Stimulated activated effector memory CD8-positive, alpha-beta T cell treated with anti-CD3 and anti-CD28 coated beads, Interleukin-12 subunit alpha, Interleukin-12 subunit beta, amount 100 ng/mL, for 72 hours (primary cell): ENCODE measurements at regions not wholly inside any gene's neighbourhood (a gene's known extent, or its start where the extent isn't known, plus 50 kb on each side); places are given as distances from the start of the nearest gene placed in this dataset.
"Not testable (repeated sequence)": the region's sequence is repeated elsewhere in the genome, so short reads cannot be mapped to it uniquely, and the experiment has no call there.

ENCODE experiments used
- ATAC-seq: fragments of 150-1000 bp; cut with Tn5 transposase; 2 replicates; pipeline ENCODE4 v1.10.0; 2021
- DNase-seq, 2 donors: peaks; one replicate each; pipeline ENCODE4 v3.0.0; 2021 to 2022; ENCODE audit warnings: low spot score in 2 of 2
- H3K27ac Mint-ChIP-seq: one replicate; pipeline ENCODE4 v1.8.0; 2022; ENCODE audit warnings: mild to moderate bottlenecking, mixed read lengths
- H3K36me3 Mint-ChIP-seq: one replicate; pipeline ENCODE4 v1.8.0; 2022; ENCODE audit warnings: mild to moderate bottlenecking, mixed read lengths
- H3K4me1 Mint-ChIP-seq: one replicate; pipeline ENCODE4 v1.8.0; 2022; ENCODE audit warnings: mixed read lengths
- H3K4me3 Mint-ChIP-seq: one replicate; pipeline ENCODE4 v1.8.0; 2022; ENCODE audit warnings: mild to moderate bottlenecking, mixed read lengths
- H3K9me3 Mint-ChIP-seq: one replicate; pipeline ENCODE4 v1.8.0; 2022; ENCODE audit warnings: mixed read lengths

- DNase-seq: no peak
- H3K4me3 Mint-ChIP-seq: no peak overlapping the region
- no peaks in the 10 kb centered on the region for H3K4me1 Mint-ChIP-seq
- no peak overlapping the region for H3K27ac Mint-ChIP-seq
- no peaks in the 10 kb centered on the region for H3K9me3 Mint-ChIP-seq
- no peak for ATAC-seq
- H3K36me3 Mint-ChIP-seq: no peaks in the 10 kb centered on the region
These were observed 84.1 kb upstream of the ZNF800 start for GRCh38 chr7:127476618-127477017.

GRCh38 chr7:127474457-127474856 is 81.9 kb upstream of the ZNF800 start:
- H3K27ac Mint-ChIP-seq: no peak overlapping the region
- H3K4me3 Mint-ChIP-seq: no peak overlapping the region
- ATAC-seq (no peak), DNase-seq (no peak)
- H3K9me3 Mint-ChIP-seq: no peaks in the 10 kb centered on the region
- H3K36me3 Mint-ChIP-seq: no peaks in the 10 kb centered on the region
- no peaks in the 10 kb centered on the region for H3K4me1 Mint-ChIP-seq

GRCh38 chr7:127473409-127473808 is 80.9 kb upstream of the ZNF800 start:
- Mint-ChIP-seq H3K9me3 (no peaks in the 10 kb centered on the region), H3K4me3 (no peak overlapping the region), H3K36me3 (no peaks in the 10 kb centered on the region), H3K27ac (no peak overlapping the region), H3K4me1 (no peaks in the 10 kb centered on the region)
- no peak for ATAC-seq
- DNase-seq: no peak

- H3K4me3 Mint-ChIP-seq: no peak overlapping the region
- DNase-seq: no peak
- H3K27ac Mint-ChIP-seq: no peak overlapping the region
- H3K9me3 Mint-ChIP-seq: no peaks in the 10 kb centered on the region
- H3K36me3 Mint-ChIP-seq: no peaks in the 10 kb centered on the region
- no peak for ATAC-seq
- no peaks in the 10 kb centered on the region for H3K4me1 Mint-ChIP-seq
These were observed 67.6 kb upstream of the ZNF800 start for GRCh38 chr7:127460077-127460476.

- H3K4me3 Mint-ChIP-seq, H3K4me1 Mint-ChIP-seq, ATAC-seq, DNase-seq, H3K27ac Mint-ChIP-seq, H3K9me3 Mint-ChIP-seq, H3K36me3 Mint-ChIP-seq: not testable (repeated sequence)
These were observed 58.8 kb upstream of the ZNF800 start for GRCh38 chr7:127451258-127451657.

- no peak for DNase-seq
- H3K27ac Mint-ChIP-seq: no peak overlapping the region
- H3K9me3 Mint-ChIP-seq: no peaks in the 10 kb centered on the region
- H3K4me1 Mint-ChIP-seq: no peaks in the 10 kb centered on the region
- no peak for ATAC-seq
- H3K36me3 Mint-ChIP-seq: no peaks in the 10 kb centered on the region
- no peak overlapping the region for H3K4me3 Mint-ChIP-seq
These were observed 56.1 kb upstream of the ZNF800 start for GRCh38 chr7:127448566-127448965.

- no peaks in the 10 kb centered on the region for H3K4me1 Mint-ChIP-seq
- H3K9me3 Mint-ChIP-seq: no peaks in the 10 kb centered on the region
- no peak overlapping the region for H3K27ac Mint-ChIP-seq
- DNase-seq (peak in 1 of 2 donors; percentile 65), ATAC-seq (peak; percentile 97)
- H3K36me3 Mint-ChIP-seq: no peaks in the 10 kb centered on the region
- no peak overlapping the region for H3K4me3 Mint-ChIP-seq
These were observed 54.9 kb upstream of the ZNF800 start for GRCh38 chr7:127447326-127447945.

- ATAC-seq (no peak), DNase-seq (no peak)
- H3K9me3 Mint-ChIP-seq: no peaks in the 10 kb centered on the region
- no peak overlapping the region for H3K27ac Mint-ChIP-seq
- H3K4me1 Mint-ChIP-seq: no peaks in the 10 kb centered on the region
- H3K36me3 Mint-ChIP-seq: no peaks in the 10 kb centered on the region
- H3K4me3 Mint-ChIP-seq: no peak overlapping the region
These were observed 54.3 kb upstream of the ZNF800 start for GRCh38 chr7:127446842-127447241.
